ENCODE measurements at regions not wholly inside any gene's neighbourhood (a gene's known extent, or its start where the extent isn't known, plus 50 kb on each side); places are given as distances from the start of the nearest gene placed in this dataset.

DNA sequence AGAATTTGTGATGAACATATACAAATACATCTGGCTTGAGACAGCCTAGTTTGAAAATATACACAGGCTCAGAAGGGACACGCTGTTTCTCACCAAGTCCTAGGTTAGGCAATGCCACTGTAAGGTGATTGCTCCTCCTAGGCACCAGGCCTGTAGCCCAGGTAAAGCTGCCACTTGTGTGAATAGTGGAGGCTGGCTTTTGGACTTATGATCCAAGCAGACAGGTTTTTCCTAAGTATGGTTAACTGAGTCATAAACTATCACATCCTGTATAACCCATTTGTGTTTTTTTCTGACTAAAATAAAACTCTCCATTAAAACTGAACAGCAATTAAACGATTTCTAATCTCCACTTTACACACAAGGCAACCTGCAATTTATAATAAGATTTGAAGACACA lies 81.0 kb downstream of the SEMA4F start:
- Mint-ChIP-seq H3K27ac (no peak overlapping the region), H3K4me3 (no peak overlapping the region), H3K36me3 (ENCODE audit: low read depth) (peaks cover 2% of the 10 kb centered on the region), H3K4me1 (ENCODE audit: low read depth) (peaks cover 5% of the 10 kb centered on the region), H3K9me3 (peaks cover 11% of the 10 kb centered on the region), H3K27me3 (ENCODE audit: insufficient read depth) (peaks cover 10% of the 10 kb centered on the region)
- DNase-seq (ENCODE audit: low spot score), result no peak
- intact Hi-C loops (cut with micrococcal nuclease), result no loop called here

DNA sequence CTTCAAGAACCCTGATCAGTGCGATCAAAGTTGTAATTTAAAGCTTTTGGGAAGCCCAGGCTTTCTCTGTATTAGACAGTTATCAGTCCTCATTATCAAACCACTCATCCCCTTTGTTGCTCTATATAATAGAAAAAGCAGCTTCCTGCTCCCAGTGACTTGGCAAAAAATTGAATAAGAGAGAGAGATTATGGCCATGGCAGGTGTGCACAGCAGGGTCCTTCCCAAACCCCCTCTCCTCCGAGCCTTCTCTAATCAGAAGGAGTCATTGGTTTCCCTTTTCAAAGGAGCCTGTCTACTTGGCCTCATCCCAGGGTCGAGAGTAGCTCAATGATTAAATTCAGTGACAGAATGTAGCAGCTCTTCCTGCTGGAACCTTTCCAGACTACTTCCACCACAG lies 81.5 kb downstream of the SEMA4F start:
- Mint-ChIP-seq H3K36me3 (ENCODE audit: low read depth) (peaks cover 2% of the 10 kb centered on the region), H3K27ac (no peak overlapping the region), H3K4me1 (ENCODE audit: low read depth) (peaks cover 5% of the 10 kb centered on the region), H3K9me3 (peaks cover 11% of the 10 kb centered on the region), H3K27me3 (ENCODE audit: insufficient read depth) (peaks cover 10% of the 10 kb centered on the region), H3K4me3 (no peak overlapping the region)
- intact Hi-C loops (cut with micrococcal nuclease), result no loop called here
- no peak for DNase-seq (ENCODE audit: low spot score)

- intact Hi-C loops (cut with micrococcal nuclease), result no loop called here
- H3K4me3 Mint-ChIP-seq, result no peak overlapping the region
- H3K27me3 Mint-ChIP-seq (ENCODE audit: insufficient read depth), result peaks cover 7% of the 10 kb centered on the region
- DNase-seq (ENCODE audit: low spot score), result no peak
- no peak overlapping the region for H3K27ac Mint-ChIP-seq
- peaks cover 11% of the 10 kb centered on the region for H3K9me3 Mint-ChIP-seq
- H3K36me3 Mint-ChIP-seq (ENCODE audit: low read depth), result peaks cover 2% of the 10 kb centered on the region
- peaks cover 5% of the 10 kb centered on the region for H3K4me1 Mint-ChIP-seq (ENCODE audit: low read depth)
Measured at GRCh38 chr2:74736589-74736988, 82.5 kb downstream of the SEMA4F start.

GRCh38 chr2:74738586-74738985 lies 84.5 kb downstream of the SEMA4F start:
- intact Hi-C loops (cut with micrococcal nuclease), result no loop called here
- Mint-ChIP-seq H3K27ac (no peak overlapping the region), H3K4me3 (no peak overlapping the region), H3K4me1 (ENCODE audit: low read depth) (peaks cover 5% of the 10 kb centered on the region), H3K9me3 (peaks cover 11% of the 10 kb centered on the region), H3K27me3 (ENCODE audit: insufficient read depth) (peaks cover 5% of the 10 kb centered on the region), H3K36me3 (ENCODE audit: low read depth) (peaks cover 2% of the 10 kb centered on the region)
- no peak for DNase-seq (ENCODE audit: low spot score)

- peaks cover 2% of the 10 kb centered on the region for H3K36me3 Mint-ChIP-seq (ENCODE audit: low read depth)
- intact Hi-C loops (cut with micrococcal nuclease), result no loop called here
Measured at GRCh38 chr2:74739129-74739528, 85.1 kb downstream of the SEMA4F start.

GRCh38 chr2:74739733-74740241 lies 85.7 kb downstream of the SEMA4F start:
- no peak overlapping the region for H3K4me3 Mint-ChIP-seq
- intact Hi-C loops (cut with micrococcal nuclease), result no loop called here
- H3K9me3 Mint-ChIP-seq, result peaks cover 11% of the 10 kb centered on the region
- peaks cover 5% of the 10 kb centered on the region for H3K4me1 Mint-ChIP-seq (ENCODE audit: low read depth)
- peaks cover 2% of the 10 kb centered on the region for H3K36me3 Mint-ChIP-seq (ENCODE audit: low read depth)
- peaks cover 5% of the 10 kb centered on the region for H3K27me3 Mint-ChIP-seq (ENCODE audit: insufficient read depth)
- no peak for DNase-seq (ENCODE audit: low spot score)
- no peak overlapping the region for H3K27ac Mint-ChIP-seq

More at GRCh38 chr2:74739129-74739528, 85.1 kb downstream of the SEMA4F start:
- Mint-ChIP-seq H3K9me3 (peaks cover 11% of the 10 kb centered on the region), H3K4me3 (no peak overlapping the region), H3K27ac (no peak overlapping the region), H3K27me3 (ENCODE audit: insufficient read depth) (peaks cover 5% of the 10 kb centered on the region), H3K4me1 (ENCODE audit: low read depth) (peaks cover 5% of the 10 kb centered on the region)
- no peak for DNase-seq (ENCODE audit: low spot score)

DNA sequence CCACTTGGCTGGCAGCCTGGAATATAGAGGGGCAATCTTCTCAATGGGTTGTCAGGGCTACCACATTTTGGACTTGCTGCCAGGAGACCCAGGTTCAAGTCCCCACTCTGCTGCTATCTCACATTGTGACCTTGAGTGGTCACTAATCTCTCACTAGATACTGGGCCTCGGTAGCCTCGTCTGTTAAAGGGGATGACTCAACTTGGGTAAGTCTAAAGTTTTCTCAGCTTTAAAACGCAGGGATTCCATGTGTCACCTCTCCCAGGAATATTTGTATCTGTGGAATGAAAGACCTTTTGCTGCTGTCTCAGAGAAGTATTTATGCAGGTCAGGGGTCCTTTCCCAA lies 86.3 kb downstream of the SEMA4F start:
- Mint-ChIP-seq H3K27ac (no peak overlapping the region), H3K27me3 (ENCODE audit: insufficient read depth) (peaks cover 7% of the 10 kb centered on the region), H3K36me3 (ENCODE audit: low read depth) (peaks cover 2% of the 10 kb centered on the region), H3K4me3 (no peak overlapping the region), H3K9me3 (peaks cover 11% of the 10 kb centered on the region), H3K4me1 (ENCODE audit: low read depth) (no peaks in the 10 kb centered on the region)
- intact Hi-C loops (cut with micrococcal nuclease), result no loop called here
- no peak for DNase-seq (ENCODE audit: low spot score)

DNA sequence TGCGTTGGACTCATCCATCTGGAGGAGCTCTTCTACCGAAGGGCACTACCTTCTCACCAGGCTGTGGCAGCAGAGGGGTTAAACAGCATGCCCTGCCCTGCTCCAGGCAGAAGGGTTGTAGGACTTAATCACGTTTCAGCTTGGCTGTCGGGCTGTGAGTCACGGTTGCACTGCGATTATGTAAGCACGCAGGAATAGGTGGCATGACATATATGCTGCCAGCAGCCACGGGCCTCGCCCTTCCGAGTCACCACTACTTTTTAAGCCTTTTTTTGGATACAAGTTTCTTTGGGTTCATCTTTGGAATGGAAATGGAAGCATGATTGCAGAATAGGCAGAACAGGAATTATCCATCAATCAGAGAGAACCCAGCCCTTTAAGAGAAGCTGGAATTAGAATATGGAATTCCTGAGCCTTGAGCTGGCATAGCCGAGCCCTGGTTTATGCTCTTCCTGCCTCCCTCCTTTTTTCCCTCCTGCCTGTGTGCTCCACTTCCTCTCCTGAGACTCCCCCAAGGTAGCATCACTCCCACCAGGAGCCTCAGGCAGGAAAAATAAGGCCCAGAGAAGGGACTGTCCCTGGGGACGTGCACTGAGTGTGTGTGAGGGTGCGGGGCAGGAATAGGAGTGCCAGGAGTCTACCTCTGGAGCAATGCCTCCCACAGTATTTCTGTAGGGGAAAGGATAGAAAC lies 86.8 kb downstream of the SEMA4F start:
- no peak for DNase-seq (ENCODE audit: low spot score)
- Mint-ChIP-seq H3K4me3 (no peak overlapping the region), H3K27me3 (ENCODE audit: insufficient read depth) (peaks cover 3% of the 10 kb centered on the region), H3K4me1 (ENCODE audit: low read depth) (no peaks in the 10 kb centered on the region), H3K36me3 (ENCODE audit: low read depth) (peaks cover 2% of the 10 kb centered on the region), H3K9me3 (peaks cover 11% of the 10 kb centered on the region), H3K27ac (no peak overlapping the region)
- intact Hi-C loops (cut with micrococcal nuclease), result no loop called here

GRCh38 chr2:74741629-74742028 lies 87.6 kb downstream of the SEMA4F start:
- Mint-ChIP-seq H3K9me3 (peaks cover 7% of the 10 kb centered on the region), H3K4me3 (no peak overlapping the region), H3K36me3 (ENCODE audit: low read depth) (no peaks in the 10 kb centered on the region), H3K27ac (no peak overlapping the region), H3K27me3 (ENCODE audit: insufficient read depth) (peaks cover 4% of the 10 kb centered on the region), H3K4me1 (ENCODE audit: low read depth) (no peaks in the 10 kb centered on the region)
- DNase-seq (ENCODE audit: low spot score), result no peak
- intact Hi-C loops (cut with micrococcal nuclease), result no loop called here

- H3K4me3 Mint-ChIP-seq, result no peak overlapping the region
- intact Hi-C loops (cut with micrococcal nuclease), result no loop called here
- no peak overlapping the region for H3K27ac Mint-ChIP-seq
- H3K4me1 Mint-ChIP-seq (ENCODE audit: low read depth), result no peaks in the 10 kb centered on the region
- H3K36me3 Mint-ChIP-seq (ENCODE audit: low read depth), result no peaks in the 10 kb centered on the region
- H3K9me3 Mint-ChIP-seq, result no peaks in the 10 kb centered on the region
- DNase-seq (ENCODE audit: low spot score), result no peak
- H3K27me3 Mint-ChIP-seq (ENCODE audit: insufficient read depth), result peaks cover 4% of the 10 kb centered on the region
Measured at GRCh38 chr2:74742471-74742870, 88.4 kb downstream of the SEMA4F start.

GRCh38 chr2:74743039-74743438 lies 89.0 kb downstream of the SEMA4F start:
- no peaks in the 10 kb centered on the region for H3K36me3 Mint-ChIP-seq (ENCODE audit: low read depth)
- H3K27ac Mint-ChIP-seq, result no peak overlapping the region
- H3K4me3 Mint-ChIP-seq, result no peak overlapping the region
- intact Hi-C loops (cut with micrococcal nuclease), result no loop called here
- DNase-seq (ENCODE audit: low spot score), result no peak
- H3K9me3 Mint-ChIP-seq, result no peaks in the 10 kb centered on the region
- no peaks in the 10 kb centered on the region for H3K4me1 Mint-ChIP-seq (ENCODE audit: low read depth)
- H3K27me3 Mint-ChIP-seq (ENCODE audit: insufficient read depth), result peaks cover 4% of the 10 kb centered on the region

DNA sequence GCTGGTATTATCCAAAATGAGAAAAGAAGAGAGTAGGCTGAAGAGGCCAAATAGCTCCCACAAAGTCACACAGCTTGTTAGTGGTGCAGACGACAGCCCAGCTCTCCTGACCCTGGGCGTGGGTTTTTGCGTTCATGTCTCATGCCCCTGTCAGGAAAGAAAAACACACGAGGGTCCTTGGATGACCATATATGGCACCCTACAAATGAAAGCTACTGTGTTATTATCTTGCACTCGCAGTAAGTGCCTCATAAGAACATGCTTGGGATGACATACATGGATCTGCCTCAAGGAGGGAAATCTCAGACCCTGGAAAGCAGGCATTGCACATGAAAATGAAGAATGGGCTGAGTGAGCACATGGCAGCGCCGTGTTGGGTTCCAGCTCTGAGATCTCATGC lies 89.7 kb downstream of the SEMA4F start:
- intact Hi-C loops (cut with micrococcal nuclease), result no loop called here
- no peak overlapping the region for H3K27ac Mint-ChIP-seq
- H3K4me3 Mint-ChIP-seq, result no peak overlapping the region
- DNase-seq (ENCODE audit: low spot score), result no peak
- H3K9me3 Mint-ChIP-seq, result no peaks in the 10 kb centered on the region
- H3K4me1 Mint-ChIP-seq (ENCODE audit: low read depth), result no peaks in the 10 kb centered on the region
- H3K36me3 Mint-ChIP-seq (ENCODE audit: low read depth), result no peaks in the 10 kb centered on the region
- peaks cover 4% of the 10 kb centered on the region for H3K27me3 Mint-ChIP-seq (ENCODE audit: insufficient read depth)

DNA sequence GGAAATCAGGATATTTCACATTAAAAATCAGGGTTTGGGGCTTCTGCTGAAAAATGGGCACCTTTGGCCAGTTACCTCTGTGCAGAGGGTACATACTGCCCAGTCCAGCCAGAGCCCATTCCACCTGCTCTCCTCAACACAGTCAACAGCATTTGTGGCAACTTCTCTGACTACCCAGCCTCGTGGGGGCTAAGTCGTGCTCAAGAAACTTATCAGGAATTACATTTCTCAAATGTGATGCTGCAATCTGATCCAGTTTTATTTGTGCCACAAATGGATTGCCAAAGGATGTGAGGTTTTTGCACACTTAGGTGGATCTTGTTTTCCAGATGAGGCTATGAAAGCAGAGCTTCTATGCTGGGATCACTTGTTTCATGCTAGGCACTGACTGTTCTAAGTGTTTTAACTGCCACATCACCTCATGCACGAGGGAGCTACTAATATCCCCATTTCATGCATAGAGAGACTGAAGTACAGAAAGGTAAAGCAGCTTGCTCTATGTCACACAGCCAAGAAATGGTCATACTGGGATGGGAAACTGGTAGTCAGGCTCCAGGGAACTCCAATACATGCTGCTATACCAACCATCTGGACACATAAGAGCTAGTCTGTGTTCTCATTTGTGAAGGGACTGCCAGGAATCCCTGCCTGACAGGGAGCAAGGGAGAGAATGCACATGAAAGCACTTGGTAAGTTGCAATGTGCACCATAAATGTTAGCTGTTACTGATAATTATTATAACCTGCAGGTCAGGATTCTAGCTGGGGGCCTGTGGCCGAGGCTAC lies 89.0 kb upstream of the HK2 start:
- Mint-ChIP-seq H3K27ac (no peak overlapping the region), H3K4me1 (ENCODE audit: low read depth) (no peaks in the 10 kb centered on the region), H3K36me3 (ENCODE audit: low read depth) (no peaks in the 10 kb centered on the region), H3K27me3 (ENCODE audit: insufficient read depth) (peaks cover 6% of the 10 kb centered on the region), H3K9me3 (no peaks in the 10 kb centered on the region), H3K4me3 (no peak overlapping the region)
- intact Hi-C loops (cut with micrococcal nuclease), result no loop called here
- no peak for DNase-seq (ENCODE audit: low spot score)
